Testis (tissue), 2 donors: ENCODE measurements at regions not wholly inside any gene's neighbourhood (a gene's known extent, or its start where the extent isn't known, plus 50 kb on each side); places are given as distances from the start of the nearest gene placed in this dataset.

Experiments
- CTCF ChIP-seq, 3 experiments: fragments of 450-650 bp in 2 of 3; fragments of 200-600 bp in 1 of 3; sonication (generic) in 1 of 3; IDR thresholded peaks; one replicate each; pipeline ENCODE4 v1.5.1; 2016 to 2019; ENCODE audit warnings: antibody characterized with exemption in 3 of 3, mild to moderate bottlenecking in 2 of 3, moderate library complexity in 1 of 3
- POLR2A ChIP-seq: fragments of 450-650 bp; IDR thresholded peaks from one replicate; pipeline ENCODE4 v1.6.1; 2017; ENCODE audit warnings: antibody characterized with exemption, mild to moderate bottlenecking, moderate library complexity

GRCh38 chr2:39934851-39935250 lies 155.8 kb upstream of the THUMPD2 start:
- TF ChIP-seq CTCF (IDR thresholded peaks at IDR 0.05): no peak
- TF ChIP-seq POLR2A: no peak
